ENCODE measurements at regions not wholly inside any gene's neighbourhood (a gene's known extent, or its start where the extent isn't known, plus 50 kb on each side); places are given as distances from the start of the nearest gene placed in this dataset.

GRCh38 chr2:49553658-49554057 lies 399.3 kb upstream of the FSHR start:
- H3K4me1 Mint-ChIP-seq = no peaks in the 10 kb centered on the region
- no peaks in the 10 kb centered on the region for H3K27me3 Mint-ChIP-seq (ENCODE audit: low read depth)
- H3K4me3 Mint-ChIP-seq = no peak overlapping the region
- no peak for TF ChIP-seq CTCF (IDR thresholded peaks at IDR 0.05; ENCODE audit: unreplicated experiment in 3 of 3)
- no peak overlapping the region for H3K27ac Mint-ChIP-seq
- H3K9me3 Mint-ChIP-seq = no peaks in the 10 kb centered on the region
- no peaks in the 10 kb centered on the region for H3K36me3 Mint-ChIP-seq (ENCODE audit: low read depth)

- H3K36me3 Mint-ChIP-seq (ENCODE audit: low read depth) = no peaks in the 10 kb centered on the region
- H3K9me3 Mint-ChIP-seq = peaks cover 34% of the 10 kb centered on the region
- no peaks in the 10 kb centered on the region for H3K27me3 Mint-ChIP-seq (ENCODE audit: low read depth)
- no peaks in the 10 kb centered on the region for H3K4me1 Mint-ChIP-seq
- no peak overlapping the region for H3K27ac Mint-ChIP-seq
- no peak overlapping the region for H3K4me3 Mint-ChIP-seq
- no peak for TF ChIP-seq CTCF (IDR thresholded peaks at IDR 0.05; ENCODE audit: unreplicated experiment in 3 of 3)
Observed at GRCh38 chr2:49532702-49533101, 378.4 kb upstream of the FSHR start.

GRCh38 chr2:49515996-49516782 lies 361.9 kb upstream of the FSHR start:
- no peaks in the 10 kb centered on the region for H3K9me3 Mint-ChIP-seq
- no peak overlapping the region for H3K4me3 Mint-ChIP-seq
- H3K27me3 Mint-ChIP-seq (ENCODE audit: low read depth) = no peaks in the 10 kb centered on the region
- H3K4me1 Mint-ChIP-seq = no peaks in the 10 kb centered on the region
- H3K36me3 Mint-ChIP-seq (ENCODE audit: low read depth) = no peaks in the 10 kb centered on the region
- no peak overlapping the region for H3K27ac Mint-ChIP-seq
- no peak for TF ChIP-seq CTCF (IDR thresholded peaks at IDR 0.05; ENCODE audit: unreplicated experiment in 3 of 3)

- no peak for TF ChIP-seq CTCF (IDR thresholded peaks at IDR 0.05; ENCODE audit: unreplicated experiment in 3 of 3)
- H3K4me3 Mint-ChIP-seq = no peak overlapping the region
- H3K4me1 Mint-ChIP-seq = no peaks in the 10 kb centered on the region
- H3K27ac Mint-ChIP-seq = no peak overlapping the region
- H3K9me3 Mint-ChIP-seq = no peaks in the 10 kb centered on the region
- H3K36me3 Mint-ChIP-seq (ENCODE audit: low read depth) = no peaks in the 10 kb centered on the region
- H3K27me3 Mint-ChIP-seq (ENCODE audit: low read depth) = no peaks in the 10 kb centered on the region
Observed at GRCh38 chr2:49514201-49514600, 359.9 kb upstream of the FSHR start.

- Mint-ChIP-seq H3K36me3 (ENCODE audit: low read depth) (no peaks in the 10 kb centered on the region), H3K4me1 (no peaks in the 10 kb centered on the region), H3K27me3 (ENCODE audit: low read depth) (peaks cover 3% of the 10 kb centered on the region), H3K4me3 (no peak overlapping the region), H3K9me3 (peaks cover 6% of the 10 kb centered on the region), H3K27ac (no peak overlapping the region)
- no peak for TF ChIP-seq CTCF (IDR thresholded peaks at IDR 0.05; ENCODE audit: unreplicated experiment in 3 of 3)
Observed at GRCh38 chr2:49490710-49491109, 336.4 kb upstream of the FSHR start.

GRCh38 chr2:49487139-49487538 lies 332.8 kb upstream of the FSHR start:
- Mint-ChIP-seq H3K36me3 (ENCODE audit: low read depth) (no peaks in the 10 kb centered on the region), H3K27me3 (ENCODE audit: low read depth) (peaks cover 3% of the 10 kb centered on the region), H3K27ac (no peak overlapping the region), H3K4me1 (no peaks in the 10 kb centered on the region), H3K9me3 (peaks cover 11% of the 10 kb centered on the region), H3K4me3 (no peak overlapping the region)
- TF ChIP-seq CTCF (IDR thresholded peaks at IDR 0.05; ENCODE audit: unreplicated experiment in 3 of 3) = no peak
